HL-60/S4 (cell line): ENCODE measurements at regions not wholly inside any gene's neighbourhood (a gene's known extent, or its start where the extent isn't known, plus 50 kb on each side); places are given as distances from the start of the nearest gene placed in this dataset.

Experiments used
- in situ Hi-C: fragments of 300-500 bp; cut with MboI; formaldehyde crosslinking; loops from 2 replicates; pipeline ENCODE4 v1.14.3; 2022; ENCODE audit warnings: low sequenced_read_pairs

GRCh38 chr21:27220416-27220815 is 253.5 kb upstream of the ADAMTS5 start:
- in situ Hi-C loops, result no loop called here

- in situ Hi-C loops, result no loop called here
Observed at GRCh38 chr21:27219068-27219467, 252.2 kb upstream of the ADAMTS5 start.

GRCh38 chr21:27213303-27213702 is 246.4 kb upstream of the ADAMTS5 start:
- in situ Hi-C loops, result no loop called here

GRCh38 chr21:27212441-27212840 is 245.6 kb upstream of the ADAMTS5 start:
- in situ Hi-C loops, result no loop called here

DNA sequence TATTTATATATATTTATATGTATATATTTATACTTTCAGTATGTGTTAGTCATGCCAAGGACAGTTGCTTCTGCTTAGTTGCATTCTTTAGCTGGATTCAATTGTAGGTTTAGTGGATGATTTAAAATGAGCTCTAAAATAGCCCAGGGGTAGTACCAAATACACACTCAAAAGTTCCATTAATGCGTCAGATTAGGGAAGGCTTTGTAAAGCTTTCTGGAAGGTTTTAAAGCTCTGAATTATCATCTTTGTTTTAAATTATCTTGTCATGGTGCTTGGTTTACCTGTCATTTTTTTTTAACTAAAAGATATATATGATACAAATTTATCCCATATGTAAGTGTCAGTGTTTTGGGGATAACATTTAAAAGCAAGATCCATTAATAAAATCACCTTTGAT is 242.7 kb upstream of the ADAMTS5 start:
- in situ Hi-C loops, result no loop called here

GRCh38 chr21:27206368-27206982 is 239.6 kb upstream of the ADAMTS5 start:
- in situ Hi-C loops, result no loop called here

- in situ Hi-C loops, result no loop called here
Observed at GRCh38 chr21:27202301-27202700, 235.4 kb upstream of the ADAMTS5 start.

GRCh38 chr21:27201197-27201596 is 234.3 kb upstream of the ADAMTS5 start:
- in situ Hi-C loops, result no loop called here

GRCh38 chr21:27196651-27197050 is 229.8 kb upstream of the ADAMTS5 start:
- in situ Hi-C loops, result no loop called here

DNA sequence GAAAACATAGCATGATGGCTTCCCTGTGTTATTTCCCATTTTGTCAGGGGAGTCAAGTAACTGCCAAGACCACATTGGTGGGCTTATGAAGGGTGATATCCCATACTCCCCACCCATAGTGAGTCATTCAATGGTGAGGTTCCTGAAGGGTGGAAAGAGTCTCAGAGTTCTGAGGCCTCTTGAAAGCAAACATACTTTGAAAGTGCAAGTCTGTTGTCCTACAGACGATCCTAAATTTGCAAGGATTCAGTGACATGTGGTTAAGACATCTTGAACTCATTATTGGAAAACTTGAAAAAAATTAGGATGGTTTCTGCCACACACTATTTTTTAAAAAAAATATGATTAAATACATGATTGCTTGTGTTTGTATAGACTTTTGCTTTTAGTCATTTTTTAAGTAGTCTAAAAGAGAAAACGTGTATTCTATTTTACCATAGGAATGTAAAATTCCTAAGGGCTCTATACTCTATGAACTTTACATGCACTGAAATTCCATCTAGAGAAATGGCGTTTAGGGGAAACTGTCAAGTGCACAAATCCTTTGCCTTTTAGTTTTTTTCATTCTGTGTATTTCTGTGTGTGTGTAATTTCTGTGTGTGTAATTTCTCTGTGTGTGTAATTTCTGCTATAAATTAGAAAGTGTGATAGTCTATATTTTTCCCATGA is 225.5 kb upstream of the ADAMTS5 start:
- in situ Hi-C loops, result no loop called here

GRCh38 chr21:27190601-27191000 is 223.7 kb upstream of the ADAMTS5 start:
- in situ Hi-C loops, result no loop called here

DNA sequence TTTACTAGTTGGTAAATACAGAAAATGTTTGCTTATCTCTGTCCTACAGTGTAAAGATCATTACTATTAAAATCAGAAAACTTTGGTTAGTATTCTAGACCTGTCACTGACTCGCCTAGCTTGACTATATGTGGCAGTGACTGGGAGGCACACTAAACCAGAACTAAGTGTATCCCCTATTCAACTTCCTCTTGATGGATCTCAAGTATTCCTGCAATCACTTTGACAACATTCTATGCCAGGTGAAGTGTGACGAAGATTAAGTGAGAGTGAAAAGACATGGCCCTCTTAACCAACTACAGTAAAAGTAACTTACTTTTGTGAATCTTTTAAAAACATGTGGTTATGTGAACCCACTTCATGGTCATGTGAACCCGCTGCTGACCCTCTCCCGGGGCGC is 223.0 kb upstream of the ADAMTS5 start:
- in situ Hi-C loops, result no loop called here

- in situ Hi-C loops, result no loop called here
Observed at GRCh38 chr21:27173053-27173452, 206.2 kb upstream of the ADAMTS5 start.

- in situ Hi-C loops, result no loop called here
Observed at GRCh38 chr21:27171707-27172106, 204.8 kb upstream of the ADAMTS5 start.

DNA sequence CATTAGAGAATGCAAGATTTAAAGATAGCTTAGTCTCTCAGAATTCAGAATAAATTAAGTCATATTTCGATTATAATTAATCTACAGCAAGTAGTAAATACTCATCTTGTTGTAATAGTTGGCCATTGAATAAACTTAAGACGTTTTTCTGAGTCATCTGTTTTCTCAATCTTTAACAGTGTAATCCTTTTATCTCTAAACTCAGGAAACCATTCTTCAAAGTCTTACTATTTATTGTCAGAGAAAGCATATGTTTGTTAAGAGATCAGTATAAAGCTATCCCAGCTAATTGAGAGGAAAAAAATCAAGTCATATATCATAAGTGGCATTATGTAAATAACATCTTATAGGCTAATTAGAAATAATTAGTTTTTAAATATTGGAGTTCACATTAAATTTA is 201.2 kb upstream of the ADAMTS5 start:
- in situ Hi-C loops, result no loop called here

DNA sequence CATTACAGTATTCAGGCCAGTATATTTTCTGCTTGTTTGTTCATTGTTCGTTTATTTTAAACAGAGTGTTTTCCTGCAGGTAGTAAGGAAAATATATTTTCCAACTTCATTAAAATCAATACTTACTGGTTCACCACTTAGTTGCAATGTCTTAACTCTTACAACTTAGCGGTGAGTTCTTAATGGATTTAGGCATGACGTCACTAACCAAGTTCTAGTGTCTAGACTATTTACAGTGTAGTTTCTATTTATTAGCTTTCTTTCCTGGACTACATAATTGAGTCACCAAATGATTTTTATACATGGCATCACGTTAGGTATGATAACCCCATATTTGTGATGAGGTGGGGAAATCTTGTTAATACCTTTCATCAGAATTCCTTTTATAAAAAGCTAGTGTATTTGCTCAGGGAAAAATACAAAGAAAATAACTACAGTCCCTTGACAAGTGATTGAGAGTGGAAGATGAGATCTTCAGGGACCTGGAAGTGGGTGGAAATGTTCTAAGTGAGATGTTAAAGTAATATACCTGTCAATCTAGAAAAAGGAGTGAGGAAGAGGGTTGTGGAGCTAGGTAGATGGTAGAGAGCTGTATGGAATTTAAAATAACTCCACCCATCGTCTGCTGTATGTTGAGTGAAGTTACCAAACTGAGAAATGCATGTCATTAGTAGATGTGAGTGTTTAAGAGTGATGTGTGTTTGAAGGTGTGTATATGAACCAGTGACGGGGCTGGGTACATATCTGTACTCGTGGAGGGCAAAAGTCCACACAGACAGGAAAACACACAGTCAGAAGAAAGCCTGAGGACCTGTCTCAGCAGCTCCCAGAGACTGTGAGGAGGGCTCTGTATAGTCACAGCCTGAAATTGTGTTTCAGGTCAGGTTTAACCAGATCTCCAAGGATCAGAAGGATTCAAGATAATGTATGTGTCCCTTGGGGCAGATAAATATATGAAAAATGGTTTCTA is 197.6 kb upstream of the ADAMTS5 start:
- in situ Hi-C loops, result no loop called here

DNA sequence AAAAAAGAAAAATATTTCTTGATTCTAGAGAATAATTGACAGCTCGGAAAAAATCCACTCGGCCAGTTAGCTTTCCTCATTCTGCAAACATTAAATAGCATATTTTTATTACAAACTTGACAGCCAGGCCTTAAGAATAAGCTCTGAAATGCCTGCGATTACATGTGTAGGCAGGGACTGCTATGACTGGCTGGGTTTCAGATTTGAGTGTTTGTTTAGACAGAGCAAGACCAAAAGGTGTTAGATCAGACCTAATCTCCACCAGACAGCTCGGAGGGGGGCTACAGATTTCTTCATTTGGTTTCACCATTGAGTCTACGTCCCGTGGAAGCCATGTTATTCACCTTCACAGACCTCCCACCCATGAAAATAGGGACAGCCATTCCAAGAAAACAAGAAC is 192.1 kb upstream of the ADAMTS5 start:
- in situ Hi-C loops, result no loop called here

- in situ Hi-C loops, result no loop called here
Observed at GRCh38 chr21:27157097-27157496, 190.2 kb upstream of the ADAMTS5 start.

DNA sequence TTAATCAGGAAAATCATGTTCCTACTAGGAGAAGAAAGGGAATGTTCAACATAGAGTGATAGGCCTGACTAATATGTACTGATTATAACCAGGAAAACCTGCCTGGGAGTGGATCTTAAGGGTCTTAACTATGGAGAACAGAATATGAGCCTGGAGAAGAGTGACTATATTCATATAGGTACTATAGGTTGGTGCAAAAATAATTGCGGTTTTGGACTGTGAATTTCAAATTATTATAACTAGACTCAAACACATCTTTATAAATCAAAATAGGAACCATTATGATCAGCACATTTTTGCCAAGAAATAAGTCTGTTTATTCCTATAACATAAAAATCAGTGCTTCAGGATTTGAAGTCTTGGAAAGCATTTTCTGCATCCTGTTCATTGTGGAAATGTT is 189.8 kb upstream of the ADAMTS5 start:
- in situ Hi-C loops, result no loop called here

- in situ Hi-C loops, result no loop called here
Observed at GRCh38 chr21:27155130-27155500, 188.2 kb upstream of the ADAMTS5 start.

- in situ Hi-C loops, result no loop called here
Observed at GRCh38 chr21:27154451-27155129, 187.7 kb upstream of the ADAMTS5 start.
